K562 (cell line): ENCODE measurements at regions not wholly inside any gene's neighbourhood (a gene's known extent, or its start where the extent isn't known, plus 50 kb on each side); places are given as distances from the start of the nearest gene placed in this dataset.

Experiments
- ATAC-seq: fragments of 200-7000 bp; cut with Tn5 transposase; 3 replicates; pipeline ENCODE4 v1.9.1; 2020; ENCODE audit warnings: moderate library complexity
- BruUV-seq: library from RNA; stranded (reverse); fragments of 400-500 nt; replicated peaks from 2 replicates; lab custom pipeline; 2021; lab: Mats Ljungman, UMichigan
- CTCF ChIA-PET: fragments of 300-600 bp; formaldehyde crosslinking; extraction: SDS; loops from one replicate; lab custom pipeline; 2021; ENCODE audit warnings: low intra/inter-chr PET ratio; lab: Yijun Ruan, JAX
- POLR2A ChIA-PET: fragments of 300-600, 350-650 bp; sonication (Branson Sonifier 250); formaldehyde crosslinking; extraction: SDS; loops from one replicate; lab custom pipeline; 2021; ENCODE audit warnings: antibody characterized with exemption, inconsistent platforms; lab: Yijun Ruan, JAX
- DNase-seq, 4 experiments: peaks; one replicate each; pipeline versions ENCODE4 v3.0.0 to v3.0.0-alpha.2; 2011 to 2018; ENCODE audit warnings: low spot score in 3 of 4, mixed read lengths in 3 of 4; ENCODE audit errors: extremely low read depth in 1 of 4
- FAIRE-seq: peaks from 2 replicates; lab custom pipeline; 2011; peaks lifted over from hg19 to GRCh38; lab: Jason Lieb, UNC
- H2AFZ ChIP-seq: 2 replicates; pipeline ENCODE4 v1.6.0; 2011; ENCODE audit warnings: low read depth, low read length, control low read depth, inconsistent platforms
- H3K27ac ChIP-seq: fragments of 200-600 bp; 3 replicates; pipeline ENCODE4 v1.8.0; 2011; ENCODE audit warnings: low read depth, mild to moderate bottlenecking, control low read depth, inconsistent platforms, low read length, moderate library complexity, mixed read lengths; ENCODE audit errors: extremely low read depth
- H3K27me3 ChIP-seq, 2 experiments: fragments of 300-600 bp in 1 of 2; 2 replicates in 1 of 2; 3 replicates in 1 of 2; pipeline versions ENCODE4 v1.6.0 to v1.8.0; 2011; ENCODE audit warnings: inconsistent platforms in 2 of 2, low read length in 2 of 2, mild to moderate bottlenecking in 1 of 2, mixed read lengths in 1 of 2, moderate library complexity in 1 of 2; ENCODE audit not compliant: control insufficient read depth in 2 of 2, insufficient read depth in 2 of 2
- H3K36me3 ChIP-seq: fragments of 300-600 bp; 3 replicates; pipeline ENCODE4 v1.8.0; 2011; ENCODE audit warnings: mild to moderate bottlenecking, low read length, inconsistent platforms; ENCODE audit not compliant: control insufficient read depth, insufficient read depth
- H3K4me1 ChIP-seq, 2 experiments: fragments of 200-600 bp in 1 of 2; replicated peaks in 1 of 2; 2 replicates in 1 of 2; 3 replicates in 1 of 2; pipeline versions ENCODE4 v1.5.1 to v1.8.0; 2011; ENCODE audit warnings: inconsistent platforms in 2 of 2, low read length in 2 of 2, mild to moderate bottlenecking in 1 of 2, mixed read lengths in 1 of 2, moderate library complexity in 1 of 2; ENCODE audit not compliant: control insufficient read depth in 2 of 2, insufficient read depth in 2 of 2
- H3K4me2 ChIP-seq: 2 replicates; pipeline ENCODE4 v1.6.1; 2011; ENCODE audit warnings: low read length, control low read depth, inconsistent platforms, mixed read lengths; ENCODE audit not compliant: insufficient read depth
- H3K4me3 ChIP-seq: fragments of 200-600 bp; sonication (generic), shearing (Covaris generic); 2 replicates; pipeline ENCODE4 v1.5.1; 2016; ENCODE audit warnings: control low read depth, inconsistent platforms
- H3K79me2 ChIP-seq: fragments of 200-600 bp; 3 replicates; pipeline ENCODE4 v1.8.0; 2011; ENCODE audit warnings: low read length, inconsistent platforms; ENCODE audit not compliant: control insufficient read depth, insufficient read depth
- H3K9ac ChIP-seq, 2 experiments: 2 replicates each; pipeline versions ENCODE4 v1.6.0 to v1.6.1; 2011; ENCODE audit warnings: low read depth in 2 of 2, low read length in 2 of 2, control low read depth in 1 of 2, inconsistent platforms in 1 of 2, mild to moderate bottlenecking in 1 of 2, mixed read lengths in 1 of 2; ENCODE audit not compliant: insufficient read depth in 1 of 2
- H3K9me1 ChIP-seq: one replicate; pipeline ENCODE4 v1.6.0; 2011; ENCODE audit warnings: inconsistent platforms, mild to moderate bottlenecking, low read length, moderate library complexity; ENCODE audit not compliant: control insufficient read depth, insufficient read depth
- H3K9me3 ChIP-seq: replicated peaks from 2 replicates; pipeline ENCODE4 v1.5.1; 2011; ENCODE audit warnings: low read depth, low read length, inconsistent platforms; ENCODE audit not compliant: control insufficient read depth, insufficient read depth
- H4K20me1 ChIP-seq: replicated peaks from 2 replicates; pipeline ENCODE4 v1.6.1; 2011; ENCODE audit warnings: low read length, inconsistent platforms, mixed read lengths; ENCODE audit not compliant: control insufficient read depth, insufficient read depth
- HLTF ChIP-seq: fragments of 450-650 bp; IDR thresholded peaks from 2 replicates; pipeline ENCODE4 v1.6.1; 2016
- MTA2 ChIP-seq: fragments of 450-650 bp; IDR thresholded peaks from 2 replicates; pipeline ENCODE4 v1.6.1; 2016; ENCODE audit warnings: low read depth
- NEUROD1 ChIP-seq: fragments of 150-350 bp; IDR thresholded peaks from 2 replicates; pipeline ENCODE4 v1.6.1; 2014; ENCODE audit warnings: borderline replicate concordance, low read length, low read depth; ENCODE audit not compliant: partially characterized antibody
- NFE2 ChIP-seq: IDR thresholded peaks from 2 replicates; pipeline ENCODE4 v1.6.1; 2014; ENCODE audit warnings: antibody characterized with exemption, low read depth
- ZBTB34 ChIP-seq: fragments of 250-450 bp; sonication (Bioruptor Pico); IDR thresholded peaks from 2 replicates; pipeline ENCODE4 v1.8.0; 2021; ENCODE audit warnings: mild to moderate bottlenecking, moderate library complexity
- ZFX ChIP-seq: sonication (generic); formaldehyde crosslinking; IDR thresholded peaks from 2 replicates; pipeline ENCODE4 v1.8.0; 2022; ENCODE audit warnings: mild to moderate bottlenecking, missing genetic modification reagents, moderate library complexity
- ZNF184 ChIP-seq: sonication (generic); formaldehyde crosslinking; IDR thresholded peaks from 2 replicates; pipeline ENCODE4 v1.5.0; 2020; ENCODE audit warnings: missing genetic modification reagents
- ZNF766 ChIP-seq: fragments of 200-800 bp; sonication (Bioruptor generic); conservative IDR thresholded peaks from 2 replicates; pipeline ENCODE4 v1.6.1; 2016; ENCODE audit warnings: missing genetic modification characterization, missing compliant biosample characterization
- WGBS: fragments of 100-300 bp; shearing (Covaris generic); methylation state at CpG from one replicate; pipeline ENCODE4 v1.1.6; 2016; ENCODE audit warnings: low coverage, mixed read lengths; ENCODE audit not compliant: insufficient coverage; ENCODE audit errors: missing lambda C conversion rate; 5-methylcytosine and 5-hydroxymethylcytosine counted together
- in situ Hi-C: fragments of 300-500 bp; cut with MboI; formaldehyde crosslinking; loops from 4 replicates; pipeline ENCODE4 v1.15.0; 2018; ENCODE audit warnings: inconsistent platforms, mixed read lengths
- intact Hi-C: fragments of 100-400 bp; cut with micrococcal nuclease; formaldehyde crosslinking; loops from 2 replicates; pipeline ENCODE4 v1.14.2; 2022

DNA sequence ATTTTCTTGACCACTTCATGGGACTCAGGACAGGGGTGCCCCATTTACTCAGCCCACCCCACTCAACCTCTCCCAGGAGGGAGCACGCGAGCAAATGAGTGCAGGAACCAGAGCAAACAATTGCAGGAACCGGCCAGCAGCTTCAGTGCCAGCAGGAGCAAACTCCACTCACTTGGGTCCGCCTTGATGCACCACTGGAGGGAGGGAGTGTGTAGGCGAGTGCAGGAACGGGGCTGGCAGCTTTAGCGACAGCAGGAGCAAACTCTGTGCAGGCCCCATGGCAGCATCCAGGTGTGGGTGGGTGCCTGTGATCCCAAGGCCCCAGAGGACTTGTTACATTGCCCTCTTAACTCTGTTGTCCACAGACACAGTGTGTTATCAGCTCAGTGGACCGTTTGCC, 1667.3 kb upstream of the CELF4 start:
- Histone ChIP-seq H3K9me3 (no peaks in the 10 kb centered on the region; the same call in 1 of the 2 replicates), H3K36me3 (no peaks in the 10 kb centered on the region), H3K9me1 (no peaks in the 10 kb centered on the region), H3K4me3 (no peak overlapping the region), H3K27ac (no peak overlapping the region), H3K27me3 (no peaks in the 10 kb centered on the region), H3K4me2 (no peak overlapping the region), H2AFZ (no peak overlapping the region), H3K9ac (no peak overlapping the region), H3K79me2 (no peaks in the 10 kb centered on the region), H3K4me1 (no peaks in the 10 kb centered on the region), H4K20me1 (no peaks in the 10 kb centered on the region)
- FAIRE-seq (no peak), ATAC-seq (no peak), DNase-seq (no peak)
- ChIA-PET POLR2A (no interaction called here), CTCF (no interaction called here)
- in situ Hi-C loops, result no loop called here
- TF ChIP-seq ZBTB34 (CRISPR knock-in tag) (no peak), NEUROD1 (no peak), ZNF184 (CRISPR knock-in tag) (no peak), NFE2 (no peak), ZNF766 (CRISPR knock-in tag) (no peak)
- BruUV-seq, result no TSS peak
- intact Hi-C loops, result no loop called here
- 0% methylated on average over 8 of the region's 8 CpGs for WGBS

DNA sequence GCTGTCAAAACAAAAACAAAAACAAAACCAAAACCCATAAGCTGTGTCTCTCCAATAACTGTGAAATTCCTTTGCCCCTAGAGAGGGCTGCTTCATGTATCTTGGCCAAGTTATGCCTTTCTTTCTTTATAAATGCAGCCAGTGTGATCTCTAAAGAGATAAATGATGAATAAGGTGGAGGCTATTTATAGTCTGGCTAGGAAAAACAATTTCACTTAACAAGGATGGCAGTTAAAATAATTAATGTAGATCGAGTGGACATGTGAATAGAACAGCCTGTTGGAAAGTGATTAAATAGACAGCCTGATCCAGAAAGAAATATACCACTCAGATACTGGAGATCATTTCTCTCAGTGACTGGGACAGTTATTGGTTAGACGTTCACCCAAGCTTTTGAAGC, 1666.9 kb upstream of the CELF4 start:
- TF ChIP-seq ZFX (CRISPR knock-in tag), result no peak
- TF ChIP-seq HLTF, result no peak
- TF ChIP-seq MTA2, result no peak
- no peaks in the 10 kb centered on the region for H4K20me1 ChIP-seq
- H3K36me3 ChIP-seq, result no peaks in the 10 kb centered on the region
- no peak for FAIRE-seq
- H3K27ac ChIP-seq, result no peak overlapping the region
- no peak overlapping the region for H2AFZ ChIP-seq
- no peaks in the 10 kb centered on the region for H3K79me2 ChIP-seq
- H3K9me3 ChIP-seq, result no peaks in the 10 kb centered on the region; the same call in 1 of the 2 replicates
- ChIA-PET CTCF (no interaction called here), POLR2A (no interaction called here)
- in situ Hi-C loops, result no loop called here
- H3K9me1 ChIP-seq, result no peaks in the 10 kb centered on the region
- no peaks in the 10 kb centered on the region for H3K27me3 ChIP-seq
- WGBS, result 0% methylated on average over 2 of the region's 2 CpGs
- BruUV-seq, result no TSS peak
- H3K4me2 ChIP-seq, result no peak overlapping the region
- no peak for DNase-seq
- ATAC-seq, result no peak
- H3K4me1 ChIP-seq, result no peaks in the 10 kb centered on the region
- H3K9ac ChIP-seq, result no peak overlapping the region
- intact Hi-C loops, result no loop called here
- H3K4me3 ChIP-seq, result no peak overlapping the region
